A549 (cell line): ENCODE measurements at regions not wholly inside any gene's neighbourhood (a gene's known extent, or its start where the extent isn't known, plus 50 kb on each side); places are given as distances from the start of the nearest gene placed in this dataset.

Experiments used
- ATAC-seq, 2 experiments: fragments of 200-7000 bp in 1 of 2; fragments of >200 bp in 1 of 2; cut with Nextera tagmentation in 1 of 2; cut with Tn5 transposase in 1 of 2; 3 replicates each; pipeline versions ENCODE4 v1.8.0 to v1.9.1; 2018 to 2020; ENCODE audit warnings: mild to moderate bottlenecking in 1 of 2, moderate library complexity in 1 of 2
- CTCF ChIA-PET: fragments of 300-600 bp; sonication (Branson Sonifier 250); formaldehyde crosslinking; extraction: SDS; loops from one replicate; lab custom pipeline; 2021; ENCODE audit warnings: antibody characterized with exemption, inconsistent platforms; lab: Yijun Ruan, JAX
- POLR2A ChIA-PET: fragments of 350-600 bp; formaldehyde crosslinking; extraction: SDS; loops from one replicate; lab custom pipeline; 2021; ENCODE audit warnings: antibody characterized with exemption, inconsistent platforms; lab: Yijun Ruan, JAX
- DNase-seq, 2 experiments: peaks; one replicate each; pipeline versions ENCODE4 v3.0.0 to v3.0.0-alpha.2; 2011 to 2016; ENCODE audit warnings: low read depth in 1 of 2, low spot score in 1 of 2
- FAIRE-seq: peaks from 2 replicates; lab custom pipeline; 2011; peaks lifted over from hg19 to GRCh38; lab: Jason Lieb, UNC
- H3K27ac ChIP-seq, 2 experiments: fragments of >200 bp; sonication (Bioruptor Twin); formaldehyde crosslinking; 3 replicates each; pipeline ENCODE4 v1.5.1; 2016 to 2017
- H3K4me1 ChIP-seq: fragments of >200 bp; sonication (Bioruptor Twin); formaldehyde crosslinking; 3 replicates; pipeline ENCODE4 v1.6.1; 2016
- H3K4me2 ChIP-seq: fragments of >200 bp; sonication (Bioruptor Twin); formaldehyde crosslinking; 3 replicates; pipeline ENCODE4 v1.6.1; 2016
- H3K4me3 ChIP-seq: fragments of >200 bp; sonication (Bioruptor Twin); formaldehyde crosslinking; 3 replicates; pipeline ENCODE4 v1.5.1; 2016
- H3K9me3 ChIP-seq: fragments of >200 bp; sonication (Bioruptor Twin); formaldehyde crosslinking; 3 replicates; pipeline ENCODE4 v1.6.1; 2016
- CHD2 ChIP-seq: fragments of 150-350 bp; IDR thresholded peaks from 2 replicates; pipeline ENCODE4 v1.6.1; 2014; ENCODE audit warnings: low read length; ENCODE audit not compliant: partially characterized antibody
- CHD4 ChIP-seq: fragments of 200-600 bp; sonication (generic); IDR thresholded peaks from 2 replicates; pipeline ENCODE4 v1.6.1; 2016; ENCODE audit warnings: antibody characterized with exemption, mild to moderate bottlenecking, borderline replicate concordance
- EP300 ChIP-seq, 2 experiments: fragments of >200 bp; sonication (Bioruptor Twin); formaldehyde crosslinking; IDR thresholded peaks; 2 replicates in 1 of 2; 3 replicates in 1 of 2; pipeline ENCODE4 v1.6.1; 2016 to 2017
- FOSL2 ChIP-seq, 2 experiments: fragments of 450-650 bp in 1 of 2; fragments of >200 bp in 1 of 2; sonication (Bioruptor Twin) in 1 of 2; formaldehyde crosslinking; IDR thresholded peaks; 2 replicates each; pipeline versions ENCODE4 v1.5.0 to v1.6.1; 2016 to 2020; ENCODE audit warnings: mild to moderate bottlenecking in 1 of 2, moderate library complexity in 1 of 2
- GATA3 ChIP-seq: IDR thresholded peaks from 2 replicates; pipeline ENCODE4 v1.6.1; 2012; ENCODE audit warnings: borderline replicate concordance
- HEYL ChIP-seq: fragments of 250-450 bp; sonication (Bioruptor Pico); IDR thresholded peaks from 2 replicates; pipeline ENCODE4 v1.8.0; 2021; ENCODE audit warnings: mild to moderate bottlenecking, moderate library complexity
- HOXB13 ChIP-seq: fragments of 250-450 bp; sonication (Bioruptor Pico); IDR thresholded peaks from 2 replicates; pipeline ENCODE4 v1.5.0; 2020; ENCODE audit warnings: low read depth, mild to moderate bottlenecking, moderate library complexity
- JUN ChIP-seq, 2 experiments: fragments of >200 bp; sonication (Bioruptor Twin); formaldehyde crosslinking; IDR thresholded peaks; 2 replicates in 1 of 2; 3 replicates in 1 of 2; pipeline ENCODE4 v1.6.1; 2016 to 2017
- KDM5A ChIP-seq: fragments of 200-600 bp; sonication (generic); IDR thresholded peaks from 2 replicates; pipeline ENCODE4 v1.6.1; 2016; ENCODE audit warnings: antibody characterized with exemption, mild to moderate bottlenecking
- MAFK ChIP-seq: fragments of 450-650 bp; IDR thresholded peaks from 2 replicates; pipeline ENCODE4 v1.6.1; 2014; ENCODE audit not compliant: partially characterized antibody
- MAZ ChIP-seq: fragments of 150-350 bp; IDR thresholded peaks from 2 replicates; pipeline ENCODE4 v1.6.1; 2014; ENCODE audit warnings: antibody characterized with exemption, low read depth, low read length, borderline replicate concordance
- NFE2L2 ChIP-seq: fragments of 150-350 bp; conservative IDR thresholded peaks from 2 replicates; pipeline ENCODE4 v1.6.1; 2014; ENCODE audit warnings: low read length
- NR3C1 ChIP-seq: fragments of >200 bp; sonication (Bioruptor Twin); formaldehyde crosslinking; IDR thresholded peaks from 3 replicates; pipeline ENCODE4 v1.6.1; 2017
- PHF8 ChIP-seq: fragments of 200-600 bp; sonication (generic); IDR thresholded peaks from 2 replicates; pipeline ENCODE4 v1.6.1; 2016; ENCODE audit warnings: low read depth, mild to moderate bottlenecking, antibody characterized with exemption, moderate library complexity, borderline replicate concordance
- POLR2AphosphoS2 ChIP-seq: conservative IDR thresholded peaks from 2 replicates; pipeline ENCODE4 v1.6.1; 2012; ENCODE audit warnings: low read length, improper control_type of control experiment, inconsistent platforms
- RAD21 ChIP-seq, 2 experiments: fragments of >200 bp in 1 of 2; sonication (Bioruptor Twin) in 1 of 2; formaldehyde crosslinking in 1 of 2; IDR thresholded peaks in 1 of 2; conservative IDR thresholded peaks in 1 of 2; 2 replicates in 1 of 2; 3 replicates in 1 of 2; pipeline ENCODE4 v1.6.1; 2012 to 2018; ENCODE audit warnings: inconsistent platforms in 1 of 2
- SMC3 ChIP-seq: fragments of >200 bp; sonication (Bioruptor Twin); formaldehyde crosslinking; IDR thresholded peaks from 3 replicates; pipeline ENCODE4 v1.6.1; 2018; ENCODE audit warnings: inconsistent platforms
- ZNF302 ChIP-seq: fragments of 250-450 bp; sonication (Bioruptor Pico); IDR thresholded peaks from 2 replicates; pipeline ENCODE4 v1.9.0; 2021; ENCODE audit warnings: inconsistent platforms, mild to moderate bottlenecking, moderate library complexity
- WGBS: methylation state at CpG from one replicate; pipeline ENCODE4 v1.1.6; 2017; ENCODE audit errors: missing lambda C conversion rate; 5-methylcytosine and 5-hydroxymethylcytosine counted together
- TF ChIP-seq, protein P1 (sequence below): fragments of 150-350 bp; IDR thresholded peaks from 2 replicates; pipeline ENCODE4 v1.6.1; 2014; ENCODE audit warnings: low read depth, mild to moderate bottlenecking, low read length
- TF ChIP-seq, protein P2 (sequence below): fragments of >200 bp; sonication (Bioruptor Twin); formaldehyde crosslinking; IDR thresholded peaks from 3 replicates; pipeline ENCODE4 v1.5.1; 2016
- TF ChIP-seq, protein P3 (sequence below): fragments of 250-450 bp; sonication (Bioruptor Pico); IDR thresholded peaks from 2 replicates; pipeline ENCODE4 v1.5.0; 2021; ENCODE audit warnings: mild to moderate bottlenecking, moderate library complexity, borderline replicate concordance

DNA sequence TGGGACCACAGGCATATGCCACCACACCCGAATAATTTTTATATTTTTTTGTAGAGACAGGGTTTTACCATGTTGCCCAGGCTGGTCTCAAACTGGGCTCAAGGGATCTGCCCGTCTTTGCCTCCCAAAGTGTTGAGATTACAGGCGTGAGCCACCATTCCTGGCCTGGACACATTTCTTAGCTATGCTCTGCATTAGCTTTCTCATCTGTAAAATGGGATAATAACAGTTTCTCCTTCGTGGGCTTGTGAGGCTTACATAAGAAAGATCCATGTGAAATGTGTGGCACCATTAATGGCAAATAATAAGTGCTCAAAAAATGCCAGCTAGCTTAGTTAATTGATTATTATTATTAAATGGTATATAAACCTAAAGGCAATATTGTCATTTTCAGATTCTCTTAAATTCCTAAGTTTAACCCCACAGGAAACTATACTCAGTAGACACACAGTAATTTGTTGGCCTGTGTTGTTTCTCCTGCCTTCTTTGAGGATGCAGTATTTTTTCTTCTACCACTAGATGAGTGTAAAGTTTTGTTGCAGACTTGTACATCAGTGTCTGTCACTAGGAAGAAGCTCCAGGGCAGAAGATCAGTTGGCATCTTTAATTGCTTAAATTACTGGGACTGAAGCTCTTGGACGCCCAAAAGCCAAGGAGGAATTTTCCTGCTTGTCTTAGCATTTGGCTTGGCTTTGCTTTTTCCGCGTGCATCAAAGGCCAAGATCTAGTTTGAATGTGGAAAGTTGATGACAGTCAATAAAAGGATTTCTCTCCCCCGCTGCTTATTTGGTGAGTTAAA lies 162.3 kb upstream of the ZNF217 start:
- FAIRE-seq (no peak), DNase-seq (peak in 1 of 2 experiments; percentile 39), ATAC-seq (no peak)
- CTCF ChIA-PET, result interaction anchor here (0.9 to 1.7 kb wide), 15 partner anchors 8 to 444 kb away, joined by 3 to 12 read pairs (median 3); no protein-coding TSS in a partner anchor
- no peak for TF ChIP-seq NFE2L2
- no peak for TF ChIP-seq MAFK
- no peak for TF ChIP-seq MAZ
- no peak for TF ChIP-seq JUN (IDR thresholded peaks at IDR 0.05)
- TF ChIP-seq, protein P1, sequence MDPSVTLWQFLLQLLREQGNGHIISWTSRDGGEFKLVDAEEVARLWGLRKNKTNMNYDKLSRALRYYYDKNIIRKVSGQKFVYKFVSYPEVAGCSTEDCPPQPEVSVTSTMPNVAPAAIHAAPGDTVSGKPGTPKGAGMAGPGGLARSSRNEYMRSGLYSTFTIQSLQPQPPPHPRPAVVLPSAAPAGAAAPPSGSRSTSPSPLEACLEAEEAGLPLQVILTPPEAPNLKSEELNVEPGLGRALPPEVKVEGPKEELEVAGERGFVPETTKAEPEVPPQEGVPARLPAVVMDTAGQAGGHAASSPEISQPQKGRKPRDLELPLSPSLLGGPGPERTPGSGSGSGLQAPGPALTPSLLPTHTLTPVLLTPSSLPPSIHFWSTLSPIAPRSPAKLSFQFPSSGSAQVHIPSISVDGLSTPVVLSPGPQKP, result no peak
- TF ChIP-seq PHF8, result no peak
- TF ChIP-seq HOXB13, result no peak
- TF ChIP-seq CHD2, result no peak
- no peak for TF ChIP-seq FOSL2 (IDR thresholded peaks at IDR 0.05)
- no peak for TF ChIP-seq FOSL2 (CRISPR knock-in tag; IDR thresholded peaks at IDR 0.05)
- no peak for TF ChIP-seq NR3C1
- TF ChIP-seq POLR2AphosphoS2, result no peak
- TF ChIP-seq GATA3, result no peak
- TF ChIP-seq, protein P2, sequence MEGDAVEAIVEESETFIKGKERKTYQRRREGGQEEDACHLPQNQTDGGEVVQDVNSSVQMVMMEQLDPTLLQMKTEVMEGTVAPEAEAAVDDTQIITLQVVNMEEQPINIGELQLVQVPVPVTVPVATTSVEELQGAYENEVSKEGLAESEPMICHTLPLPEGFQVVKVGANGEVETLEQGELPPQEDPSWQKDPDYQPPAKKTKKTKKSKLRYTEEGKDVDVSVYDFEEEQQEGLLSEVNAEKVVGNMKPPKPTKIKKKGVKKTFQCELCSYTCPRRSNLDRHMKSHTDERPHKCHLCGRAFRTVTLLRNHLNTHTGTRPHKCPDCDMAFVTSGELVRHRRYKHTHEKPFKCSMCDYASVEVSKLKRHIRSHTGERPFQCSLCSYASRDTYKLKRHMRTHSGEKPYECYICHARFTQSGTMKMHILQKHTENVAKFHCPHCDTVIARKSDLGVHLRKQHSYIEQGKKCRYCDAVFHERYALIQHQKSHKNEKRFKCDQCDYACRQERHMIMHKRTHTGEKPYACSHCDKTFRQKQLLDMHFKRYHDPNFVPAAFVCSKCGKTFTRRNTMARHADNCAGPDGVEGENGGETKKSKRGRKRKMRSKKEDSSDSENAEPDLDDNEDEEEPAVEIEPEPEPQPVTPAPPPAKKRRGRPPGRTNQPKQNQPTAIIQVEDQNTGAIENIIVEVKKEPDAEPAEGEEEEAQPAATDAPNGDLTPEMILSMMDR, result peak; percentile 6; the same call in 1 of the 3 replicates
- no peak for TF ChIP-seq ZNF302 (CRISPR knock-in tag)
- TF ChIP-seq SMC3, result peak; percentile 49; the same call in 2 of the 3 replicates
- TF ChIP-seq RAD21 (conservative IDR thresholded peaks at IDR 0.05 in 1 of 2, IDR thresholded peaks at IDR 0.05 in 1 of 2), result peak; percentile 54 to 56
- no peak for TF ChIP-seq HEYL (CRISPR knock-in tag)
- TF ChIP-seq CHD4, result no peak
- no peak for TF ChIP-seq KDM5A
- no peak for TF ChIP-seq EP300 (IDR thresholded peaks at IDR 0.05)
- 77% methylated on average over 8 of the region's 8 CpGs for WGBS
- POLR2A ChIA-PET, result interaction anchor here (1.1 kb wide), 1 partner anchor 17 kb away, joined by 3 read pairs; no protein-coding TSS in a partner anchor
- Histone ChIP-seq H3K4me2 (no peak overlapping the region), H3K27ac (peak overlapping the region; percentile 13 to 86; a peak in 5 of 6 replicates), H3K4me3 (no peak overlapping the region), H3K9me3 (no peaks in the 10 kb centered on the region), H3K4me1 (peaks cover 39% of the 10 kb centered on the region)

DNA sequence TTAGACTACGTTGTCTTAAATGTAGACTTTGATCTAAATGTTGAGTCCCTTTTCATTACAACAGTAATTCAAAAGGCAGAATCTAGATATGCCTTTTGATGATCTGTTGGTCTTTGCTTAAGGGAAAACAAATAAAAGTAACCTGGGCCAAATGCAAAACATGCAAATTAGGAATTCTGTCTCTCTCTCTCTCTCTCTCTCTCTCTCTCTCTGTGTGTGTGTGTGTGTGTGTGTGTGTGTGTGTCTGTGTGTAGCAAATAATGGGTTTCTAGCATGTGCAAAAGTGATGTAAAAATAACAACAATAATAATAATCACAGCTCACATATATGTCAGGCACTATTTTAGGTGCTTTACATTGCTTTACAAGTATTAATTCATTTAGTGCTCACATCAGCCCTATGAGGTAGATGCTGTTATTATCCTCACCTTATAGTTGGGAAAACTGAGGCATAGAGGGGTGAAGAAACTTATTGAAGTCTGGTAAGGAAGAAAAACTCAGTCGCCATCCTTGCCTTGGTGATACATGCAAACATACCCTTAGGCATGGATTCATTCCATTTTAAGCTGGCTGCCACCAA lies 160.3 kb upstream of the ZNF217 start:
- Histone ChIP-seq H3K27ac (peak overlapping the region; percentile 86), H3K4me1 (peaks cover 50% of the 10 kb centered on the region), H3K4me3 (no peak overlapping the region), H3K9me3 (no peaks in the 10 kb centered on the region), H3K4me2 (peak overlapping the region; percentile 91)
- TF ChIP-seq, protein P3, sequence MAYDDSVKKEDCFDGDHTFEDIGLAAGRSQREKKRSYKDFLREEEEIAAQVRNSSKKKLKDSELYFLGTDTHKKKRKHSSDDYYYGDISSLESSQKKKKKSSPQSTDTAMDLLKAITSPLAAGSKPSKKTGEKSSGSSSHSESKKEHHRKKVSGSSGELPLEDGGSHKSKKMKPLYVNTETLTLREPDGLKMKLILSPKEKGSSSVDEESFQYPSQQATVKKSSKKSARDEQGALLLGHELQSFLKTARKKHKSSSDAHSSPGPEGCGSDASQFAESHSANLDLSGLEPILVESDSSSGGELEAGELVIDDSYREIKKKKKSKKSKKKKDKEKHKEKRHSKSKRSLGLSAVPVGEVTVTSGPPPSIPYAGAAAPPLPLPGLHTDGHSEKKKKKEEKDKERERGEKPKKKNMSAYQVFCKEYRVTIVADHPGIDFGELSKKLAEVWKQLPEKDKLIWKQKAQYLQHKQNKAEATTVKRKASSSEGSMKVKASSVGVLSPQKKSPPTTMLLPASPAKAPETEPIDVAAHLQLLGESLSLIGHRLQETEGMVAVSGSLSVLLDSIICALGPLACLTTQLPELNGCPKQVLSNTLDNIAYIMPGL, result 0 out of 2 replicates have a peak, but pooled peaks have one; percentile 18
- no peak for TF ChIP-seq GATA3
- FAIRE-seq, result no peak
- no peak for DNase-seq
- POLR2A ChIA-PET, result interaction anchor here (0.9 to 3.2 kb wide), 19 partner anchors 10 to 186 kb away, joined by 3 to 34 read pairs (median 5); partner anchors contain the start of gene ZNF217
- ATAC-seq, result no peak
- WGBS, result 44% methylated on average over 2 of the region's 2 CpGs
- CTCF ChIA-PET, result interaction anchor here (1.0 to 2.5 kb wide), 7 partner anchors 10 to 186 kb away, joined by 3 to 11 read pairs (median 4); no protein-coding TSS in a partner anchor
